Fibroblast of villous mesenchyme (primary cell): ENCODE measurements at regions not wholly inside any gene's neighbourhood (a gene's known extent, or its start where the extent isn't known, plus 50 kb on each side); places are given as distances from the start of the nearest gene placed in this dataset.

Source experiments
- DNase-seq: peaks from one replicate; pipeline ENCODE4 v3.0.0-alpha.2; 2010; ENCODE audit warnings: low read depth
- H3K4me3 ChIP-seq: 2 replicates; pipeline ENCODE4 v1.5.1; 2011; ENCODE audit warnings: low read depth, mild to moderate bottlenecking, low read length
- CTCF ChIP-seq: IDR thresholded peaks from 2 replicates; pipeline ENCODE4 v1.5.1; 2012; ENCODE audit warnings: low read depth, mild to moderate bottlenecking, low read length; ENCODE audit not compliant: insufficient read depth

- no peak for DNase-seq
- TF ChIP-seq CTCF = no peak
- H3K4me3 ChIP-seq = no peak overlapping the region
Observed at GRCh38 chr15:87269566-87269965, 987.0 kb downstream of the NTRK3 start.

GRCh38 chr15:87268675-87269074 lies 987.9 kb downstream of the NTRK3 start:
- no peak overlapping the region for H3K4me3 ChIP-seq
- DNase-seq = peak; percentile 8
- no peak for TF ChIP-seq CTCF

GRCh38 chr15:87267798-87268197 lies 988.7 kb downstream of the NTRK3 start:
- DNase-seq = peak; percentile 86
- no peak for TF ChIP-seq CTCF
- H3K4me3 ChIP-seq = no peak overlapping the region

GRCh38 chr15:87263871-87264270 lies 992.7 kb downstream of the NTRK3 start:
- peak; percentile 14 for DNase-seq
- no peak overlapping the region for H3K4me3 ChIP-seq
- no peak for TF ChIP-seq CTCF

DNA sequence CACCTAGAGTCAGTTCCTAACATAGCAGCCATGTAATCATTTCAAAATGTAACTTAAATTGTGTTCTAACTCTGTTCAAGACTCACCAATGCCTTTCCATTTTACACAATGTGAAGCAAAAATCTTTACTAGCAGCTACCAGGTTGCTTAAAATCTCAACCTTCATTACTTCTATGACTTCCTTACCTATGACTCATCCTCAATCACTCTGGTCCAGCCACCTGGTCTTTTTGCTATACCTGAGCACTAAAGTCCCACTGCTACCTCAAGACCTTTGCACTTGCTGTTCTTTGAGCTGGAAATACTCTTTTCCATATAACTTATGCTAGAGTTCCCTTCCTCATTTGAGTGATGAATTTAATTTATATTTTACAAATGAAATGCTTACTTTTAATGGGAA lies 993.2 kb downstream of the NTRK3 start:
- H3K4me3 ChIP-seq = no peak overlapping the region
- no peak for TF ChIP-seq CTCF
- no peak for DNase-seq

DNA sequence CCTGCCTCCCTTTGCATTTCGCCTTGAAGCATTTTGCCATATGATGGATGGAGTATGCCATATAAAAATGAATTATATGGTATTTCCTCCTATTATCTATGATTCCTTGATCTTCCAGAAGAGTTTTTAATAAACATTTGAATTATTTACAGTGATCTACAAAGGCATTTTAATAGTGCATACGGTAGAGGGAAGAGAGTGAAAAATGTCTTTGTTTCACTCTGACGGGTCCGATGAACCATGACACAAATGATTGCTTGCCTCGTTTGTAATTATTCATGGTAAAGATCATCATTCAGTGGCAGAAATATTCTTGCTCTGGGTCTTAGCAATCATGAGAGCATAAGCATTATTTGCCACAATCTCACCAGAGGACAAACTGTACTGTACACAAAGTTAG lies 1010.9 kb downstream of the NTRK3 start:
- TF ChIP-seq CTCF = no peak
- no peak overlapping the region for H3K4me3 ChIP-seq
- no peak for DNase-seq

DNA sequence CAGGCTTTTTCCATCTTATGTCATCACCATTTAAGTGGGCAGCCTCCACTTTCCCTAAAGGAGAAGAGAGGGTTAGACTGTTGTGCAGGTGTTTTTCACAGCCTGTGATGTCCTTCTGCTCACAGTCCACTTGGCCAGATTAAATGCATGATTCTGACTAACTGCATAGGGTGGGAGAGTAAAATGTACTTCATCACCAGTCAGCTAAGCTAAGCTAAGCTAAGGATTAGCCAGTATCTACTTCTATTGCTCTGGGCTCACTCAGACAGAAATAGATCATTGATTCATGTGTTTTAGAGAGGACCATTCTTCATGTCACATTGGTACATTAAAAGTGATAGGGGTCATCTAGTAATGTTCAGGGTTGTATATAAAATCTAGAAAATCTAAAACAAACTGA lies 1013.1 kb downstream of the NTRK3 start:
- DNase-seq = no peak
- no peak overlapping the region for H3K4me3 ChIP-seq
- TF ChIP-seq CTCF = no peak
